HG02981 (cell line): ENCODE measurements at regions not wholly inside any gene's neighbourhood (a gene's known extent, or its start where the extent isn't known, plus 50 kb on each side); places are given as distances from the start of the nearest gene placed in this dataset.

Experiments used
- ATAC-seq: cut with Tn5 transposase; IDR thresholded peaks from one replicate; pipeline ENCODE4 v1.9.1; 2021; ENCODE audit warnings: mild to moderate bottlenecking, moderate library complexity; ENCODE audit not compliant: unreplicated experiment

DNA sequence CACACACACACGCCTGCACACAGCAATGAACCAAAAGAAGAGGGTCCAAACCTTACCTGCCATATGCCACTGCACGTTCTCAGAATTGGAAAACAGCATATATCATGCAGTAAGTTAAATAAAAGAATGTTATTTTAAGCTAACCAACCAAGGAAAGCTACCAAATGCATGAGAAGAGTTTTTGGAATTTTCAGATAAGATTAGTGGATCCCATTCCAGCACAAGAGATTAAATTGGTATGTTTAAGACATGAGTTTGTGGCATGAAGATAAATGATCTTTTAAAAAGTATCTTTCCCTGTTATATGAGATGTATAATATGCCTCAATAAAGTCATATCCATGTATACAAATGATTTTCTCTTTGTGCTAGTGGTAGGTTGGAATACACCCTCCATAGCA, 811.4 kb downstream of the NR2F2 start:
- no peak for ATAC-seq

DNA sequence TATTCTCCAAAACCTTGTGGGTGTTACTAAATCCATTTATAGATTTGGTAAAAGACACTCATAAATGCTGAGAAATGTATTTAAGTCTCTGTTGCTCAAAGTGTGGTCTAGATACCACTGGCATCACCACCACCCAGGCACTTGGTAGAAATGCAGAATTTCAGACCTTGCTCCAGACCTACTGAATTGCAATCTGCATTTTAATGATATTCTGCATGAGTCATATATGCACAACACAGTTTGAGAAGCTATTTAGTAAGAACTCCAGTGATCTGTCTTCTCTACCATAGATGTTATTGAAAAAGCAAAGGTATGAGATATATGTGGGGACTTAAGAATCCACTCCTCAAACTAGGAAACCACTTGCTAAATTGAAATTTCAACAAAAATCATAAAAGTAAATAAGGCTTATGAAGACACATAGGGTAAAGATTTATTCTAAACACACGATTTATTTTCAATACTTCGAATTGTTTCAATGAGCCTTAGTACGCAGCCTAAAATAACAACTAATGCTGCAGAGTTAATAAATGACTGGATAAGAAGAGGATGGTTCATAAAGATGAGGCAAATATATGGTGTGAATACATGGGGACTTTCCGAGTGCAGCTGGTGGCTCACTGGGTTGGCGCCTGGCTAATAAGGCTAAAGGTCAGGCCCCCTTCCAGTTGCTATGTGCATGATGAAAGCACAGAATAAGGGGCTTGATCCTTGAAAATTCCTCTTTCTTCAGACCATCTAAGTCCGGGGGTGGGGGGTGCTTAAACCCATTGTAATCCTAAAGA, 813.3 kb downstream of the NR2F2 start:
- no peak for ATAC-seq

DNA sequence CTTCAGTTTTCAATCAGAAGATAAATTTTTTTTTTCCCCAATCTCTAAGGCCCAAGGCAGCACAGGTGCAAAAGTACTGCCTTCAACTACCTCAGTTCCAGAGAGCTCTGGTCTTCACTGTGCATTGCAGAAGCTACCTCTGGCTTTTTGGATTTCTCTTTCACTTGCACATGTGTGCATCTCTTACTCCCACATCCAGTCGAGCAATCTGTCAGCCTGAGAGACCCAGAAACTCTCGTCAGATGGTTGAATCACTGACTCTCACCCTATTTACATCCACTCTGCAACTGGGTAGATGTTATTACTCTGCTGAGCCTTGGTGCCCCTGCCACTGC, 813.8 kb downstream of the NR2F2 start:
- no peak for ATAC-seq

DNA sequence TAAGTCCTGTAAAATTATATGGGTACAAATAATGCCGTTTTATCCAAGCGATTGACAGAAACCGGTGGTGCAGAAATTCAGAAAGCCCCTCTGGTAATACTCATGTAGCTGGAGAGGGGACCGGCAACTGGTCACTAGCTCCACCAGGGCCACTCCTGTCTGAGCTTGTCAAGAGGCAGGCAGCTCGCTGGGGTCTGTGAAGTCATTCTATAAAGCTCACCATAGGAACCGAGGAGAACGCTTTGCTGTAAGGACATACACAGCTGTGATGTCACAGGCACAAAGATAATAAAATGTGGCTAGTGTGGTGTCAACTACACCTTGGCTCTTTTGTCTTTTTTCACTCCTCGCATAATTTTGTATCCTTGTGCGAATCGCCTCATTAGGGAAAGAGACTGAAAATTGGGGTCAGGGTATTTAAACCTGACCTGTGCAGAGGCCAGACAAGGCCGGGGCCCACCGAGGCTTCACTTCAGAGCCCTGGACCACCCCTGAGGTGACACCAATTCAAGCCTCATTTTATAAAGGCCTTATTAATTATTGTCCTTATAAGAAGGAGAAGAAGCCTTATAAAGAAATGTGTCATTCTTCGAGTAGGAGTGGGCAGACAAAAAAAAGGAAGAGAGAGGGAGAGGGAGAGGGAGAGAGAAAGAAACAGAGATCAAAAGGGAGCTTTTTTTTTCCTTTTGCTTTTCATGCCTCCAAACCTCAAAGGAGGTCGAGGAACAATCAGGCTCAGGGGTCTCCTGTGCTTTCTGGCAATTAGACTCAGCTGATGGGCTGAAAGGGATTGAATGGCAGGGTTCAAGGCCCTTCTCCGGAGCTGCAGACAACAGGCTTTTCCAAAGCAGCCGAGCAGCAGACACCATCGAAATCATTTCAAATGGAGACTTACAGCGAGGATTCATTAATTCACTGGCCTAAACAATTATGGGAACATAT, 813.3 kb upstream of the ARRDC4 start:
- ATAC-seq = no peak

DNA sequence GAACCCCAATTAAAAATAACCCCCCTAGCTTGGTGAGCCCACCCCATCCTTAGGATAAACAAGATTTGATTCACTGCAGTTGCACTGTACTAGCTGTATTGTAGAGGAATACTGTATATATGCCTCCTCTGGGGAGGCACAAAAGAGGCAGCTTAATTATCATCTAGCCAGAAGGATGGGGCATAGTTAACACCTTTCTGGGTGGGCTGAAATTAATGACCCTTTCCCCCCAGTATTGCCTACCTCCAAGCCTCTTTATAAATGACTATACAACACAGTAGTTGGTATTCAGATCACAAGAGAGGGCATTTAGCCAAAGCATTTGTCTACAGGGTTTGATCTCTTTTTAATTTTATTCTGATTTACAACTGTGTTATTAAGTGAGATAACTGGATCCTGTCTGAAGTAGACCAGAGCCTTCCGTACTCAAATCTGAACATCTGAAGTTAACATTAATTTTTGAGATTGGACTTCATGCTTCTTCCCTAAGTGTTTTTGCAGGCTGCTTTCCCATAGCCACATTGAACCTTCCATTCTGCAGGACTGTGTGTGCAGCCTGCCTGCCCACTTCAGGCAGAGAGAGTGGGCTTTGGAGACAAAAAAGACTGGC, 807.0 kb upstream of the ARRDC4 start:
- ATAC-seq = no peak

DNA sequence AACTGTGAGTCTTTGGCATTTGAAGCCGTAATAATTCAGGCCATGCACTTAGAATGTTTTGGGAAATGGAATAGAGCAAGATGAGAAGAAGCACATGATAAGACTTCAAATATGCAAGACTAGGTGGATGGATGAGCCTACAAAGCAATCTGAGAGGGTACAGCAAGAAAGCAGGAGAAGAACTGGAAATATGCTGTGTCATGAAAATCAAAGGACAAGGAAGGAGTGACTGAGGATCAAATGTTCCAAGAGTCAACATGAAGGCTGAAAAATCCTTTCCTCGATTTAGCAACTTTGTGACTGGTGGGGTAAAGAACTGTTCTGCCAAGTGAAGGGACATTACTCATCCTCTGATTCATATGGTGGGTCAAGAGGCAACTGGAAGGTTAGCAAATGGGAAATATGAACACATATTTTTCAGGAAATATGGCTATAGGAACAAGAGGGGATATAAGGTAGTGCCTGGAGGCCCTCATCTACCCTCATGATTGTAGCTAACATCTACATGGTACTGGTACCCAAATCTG, 803.7 kb upstream of the ARRDC4 start:
- no peak for ATAC-seq

DNA sequence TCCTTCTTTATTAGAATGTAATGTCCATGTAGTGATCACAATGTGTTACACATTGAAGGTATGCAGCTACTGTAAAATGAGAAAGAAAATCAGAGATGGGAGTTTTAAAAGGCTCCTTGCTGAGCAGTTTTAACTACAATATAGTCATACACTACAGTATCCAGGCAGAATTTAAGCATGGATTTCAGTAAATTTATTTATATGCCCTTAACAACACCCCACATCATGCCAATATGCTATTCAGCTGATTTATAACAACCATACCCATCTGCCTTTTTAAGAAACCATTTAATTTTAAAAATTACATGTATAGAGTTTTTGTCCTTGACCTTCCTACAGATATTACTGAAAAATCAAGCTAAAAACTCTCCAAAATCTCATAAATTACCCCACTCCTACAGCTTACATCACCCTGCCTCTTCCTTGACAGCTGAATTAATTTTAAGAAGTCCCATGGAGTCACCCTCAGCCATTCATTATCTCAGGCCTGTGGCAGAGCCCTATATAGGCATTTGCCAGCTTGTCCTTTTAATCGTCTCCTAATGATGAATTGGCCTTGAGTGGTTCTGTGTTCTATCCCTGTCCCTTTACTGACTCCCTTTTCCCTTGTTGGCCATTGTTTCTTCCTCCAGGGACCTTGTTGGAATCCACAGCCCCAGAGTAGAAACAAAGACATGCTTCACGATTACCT, 797.6 kb upstream of the ARRDC4 start:
- no peak for ATAC-seq

DNA sequence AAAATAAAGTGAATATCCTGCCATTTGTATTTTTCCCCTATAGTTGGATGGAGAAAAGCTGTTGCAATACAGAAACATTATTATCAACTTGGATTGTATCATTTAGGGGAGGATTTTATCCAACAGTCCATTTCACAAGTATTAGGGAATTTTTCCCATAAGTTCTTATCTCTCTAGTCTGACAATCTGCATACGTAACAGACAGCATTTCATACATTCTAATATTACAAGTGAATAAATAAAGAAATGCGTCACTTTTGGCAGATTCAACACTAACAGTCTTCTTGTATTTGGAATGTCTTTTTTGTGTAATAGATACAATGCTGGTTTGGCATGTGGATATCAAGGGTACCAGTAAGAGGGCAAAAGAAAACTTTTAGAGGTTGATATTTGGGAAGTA, 795.3 kb upstream of the ARRDC4 start:
- no peak for ATAC-seq

DNA sequence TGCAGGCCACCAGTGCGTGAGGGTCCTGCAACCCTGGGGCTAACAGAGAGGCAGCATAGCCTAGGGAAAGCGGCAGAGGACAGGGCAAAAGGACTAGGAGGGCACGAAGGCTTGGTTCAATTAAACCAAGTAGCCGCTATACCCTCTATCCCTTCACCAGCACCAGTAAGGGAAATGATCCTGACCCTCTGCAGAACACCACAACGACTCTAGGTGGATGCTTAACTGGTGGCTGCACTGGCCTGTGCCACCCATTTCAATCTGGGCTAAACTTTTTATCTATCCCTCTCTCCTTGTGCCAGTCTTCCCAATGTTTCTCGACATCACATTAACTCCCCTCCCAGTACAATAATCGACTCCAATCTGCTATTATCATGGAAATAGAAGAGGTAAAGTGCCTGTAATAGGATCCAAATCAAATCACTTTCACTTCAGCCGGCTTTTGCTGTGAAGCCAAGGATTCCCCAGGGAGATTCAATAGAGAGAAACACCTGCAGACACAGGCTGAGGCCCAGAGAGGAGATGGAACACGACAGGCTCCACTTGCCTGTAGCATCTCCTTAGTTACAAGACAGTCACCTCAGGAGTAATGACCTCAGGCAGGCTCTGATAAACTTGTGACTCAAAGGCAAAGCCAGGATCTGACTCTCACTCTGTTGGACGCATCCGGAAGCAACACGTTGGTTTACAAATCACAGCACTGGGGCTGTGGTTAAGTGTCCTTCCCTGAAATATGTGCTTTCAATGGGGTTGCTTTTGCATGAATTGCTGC, 791.6 kb upstream of the ARRDC4 start:
- ATAC-seq = no peak

DNA sequence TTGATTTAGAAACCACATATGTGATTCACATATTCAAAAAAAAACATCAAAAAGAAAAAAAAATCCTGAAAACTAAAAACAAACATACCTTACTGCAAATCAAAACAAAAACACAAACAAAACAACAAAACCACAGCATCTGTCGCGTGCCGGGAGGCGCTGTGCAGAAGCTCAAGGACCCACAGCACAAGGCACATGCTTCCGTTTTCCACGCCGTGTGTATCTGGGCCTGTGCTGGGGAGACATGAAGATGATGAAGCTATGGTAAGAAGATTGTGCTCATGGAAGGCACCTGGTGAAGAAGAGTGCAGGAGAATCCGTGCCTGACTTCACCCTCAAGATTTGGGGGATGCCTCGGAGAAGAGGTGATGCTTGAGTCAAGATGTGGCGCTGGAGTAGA, 788.9 kb upstream of the ARRDC4 start:
- no peak for ATAC-seq

DNA sequence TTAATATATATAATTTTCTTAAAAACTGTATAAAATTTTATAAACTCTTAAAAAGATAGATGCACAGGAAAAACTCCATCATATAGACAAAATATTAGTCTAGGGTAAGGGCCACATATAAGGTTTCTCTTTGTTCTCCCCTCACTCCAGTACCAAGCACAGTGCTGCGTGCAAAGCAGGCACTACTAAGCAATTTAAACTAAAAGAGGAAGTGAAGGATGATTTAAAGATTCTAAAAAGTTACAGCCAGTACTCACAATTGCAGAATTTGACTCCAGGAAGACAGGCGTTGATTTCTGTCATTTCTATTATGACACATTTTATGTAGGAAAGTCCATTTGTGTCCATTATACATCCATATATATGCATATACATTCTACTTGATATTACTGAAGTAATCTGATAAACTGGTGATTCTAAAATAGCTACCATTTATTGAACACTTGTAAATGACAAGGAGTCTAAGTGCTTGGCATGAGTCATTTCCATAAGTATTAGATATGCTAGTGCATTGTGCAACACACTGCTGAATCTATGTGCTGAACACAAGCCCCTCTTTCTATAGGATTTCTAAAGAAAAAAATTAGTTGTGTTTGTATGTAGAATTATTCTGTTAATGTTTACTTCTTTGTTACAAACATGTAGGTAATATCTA, 785.5 kb upstream of the ARRDC4 start:
- no peak for ATAC-seq

DNA sequence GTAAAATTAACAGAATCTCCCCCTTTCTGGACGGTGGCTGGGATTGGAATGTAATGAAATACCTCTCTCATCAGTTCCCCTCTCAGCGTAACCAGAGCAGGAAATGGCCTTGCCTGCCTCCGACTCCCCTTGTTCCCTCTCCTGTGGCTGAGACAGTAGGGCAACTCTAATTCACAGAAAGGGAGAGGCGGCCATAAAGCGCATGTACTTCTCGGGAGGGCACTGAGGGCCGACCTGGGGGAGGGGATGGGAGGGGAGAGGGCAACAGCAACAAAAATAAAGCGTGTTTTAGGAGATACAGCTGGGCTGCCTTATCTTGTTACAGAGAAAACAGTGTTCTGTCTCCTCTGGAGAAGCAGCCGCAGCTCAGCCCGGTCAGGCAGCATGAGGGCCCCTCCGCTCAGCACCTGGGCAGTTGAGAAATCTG, 783.3 kb upstream of the ARRDC4 start:
- no peak for ATAC-seq

DNA sequence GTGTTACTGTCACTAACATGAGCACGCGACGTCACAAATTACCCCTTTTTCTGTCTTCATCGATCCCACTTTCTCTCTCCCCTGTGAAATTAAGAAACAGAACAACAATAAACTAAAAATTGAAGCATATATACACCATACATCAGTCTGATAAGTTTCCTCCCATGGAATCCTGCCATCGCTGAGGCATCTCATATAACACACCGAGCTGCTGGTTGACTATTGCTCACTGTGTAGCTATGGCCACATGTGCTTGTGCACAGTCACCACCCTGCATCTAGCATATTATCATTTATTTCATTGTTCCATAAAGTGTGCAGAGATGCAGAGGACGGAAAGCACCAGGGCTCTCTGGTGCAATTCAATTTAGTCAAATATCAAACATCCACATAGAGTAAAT, 777.9 kb upstream of the ARRDC4 start:
- no peak for ATAC-seq

DNA sequence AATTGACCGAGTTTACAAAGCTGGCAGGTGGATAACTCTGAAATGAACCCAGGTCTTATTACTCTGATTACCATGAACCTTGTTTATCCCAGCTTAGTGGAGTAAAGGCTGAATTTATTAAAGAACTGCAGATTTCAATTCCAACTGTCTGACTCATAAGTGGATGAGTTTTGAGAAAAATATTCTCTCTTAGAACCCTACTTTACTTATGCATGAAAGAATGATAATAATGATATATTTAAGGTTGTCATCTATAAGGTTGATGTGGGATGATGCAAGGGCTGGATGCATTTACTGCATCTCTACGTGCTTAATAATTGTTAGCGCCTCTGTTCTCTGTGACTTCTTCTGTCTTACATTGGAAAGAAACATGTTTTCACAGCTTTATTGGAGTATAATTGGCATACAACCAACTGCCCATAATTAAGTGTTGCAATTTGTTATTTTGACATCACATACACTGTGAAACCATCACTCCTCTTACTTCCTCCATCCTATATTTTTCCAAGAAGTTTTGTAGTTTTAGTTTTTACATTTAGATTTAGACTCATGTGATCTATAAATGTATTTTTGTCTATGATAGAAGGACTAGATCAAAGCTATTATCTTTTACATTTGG, 771.2 kb upstream of the ARRDC4 start:
- no peak for ATAC-seq

DNA sequence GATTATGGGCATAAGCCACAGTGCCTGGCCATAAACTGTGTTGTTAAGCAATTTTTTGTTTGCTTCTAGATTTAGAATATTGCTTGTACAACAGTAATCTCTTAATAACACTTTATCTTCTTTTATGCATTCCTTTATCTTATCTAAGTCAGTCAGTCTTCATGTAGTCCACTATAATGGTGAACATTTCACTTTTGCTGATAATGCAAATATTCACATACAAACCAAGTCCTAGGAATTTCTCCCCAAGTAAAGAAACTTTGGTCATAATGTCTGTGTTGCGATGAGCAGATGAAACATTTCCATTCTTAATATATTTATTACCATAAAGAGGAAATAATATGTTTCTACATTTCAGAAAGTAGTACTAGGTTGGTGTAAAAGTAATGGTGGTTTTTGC, 765.8 kb upstream of the ARRDC4 start:
- ATAC-seq = no peak

DNA sequence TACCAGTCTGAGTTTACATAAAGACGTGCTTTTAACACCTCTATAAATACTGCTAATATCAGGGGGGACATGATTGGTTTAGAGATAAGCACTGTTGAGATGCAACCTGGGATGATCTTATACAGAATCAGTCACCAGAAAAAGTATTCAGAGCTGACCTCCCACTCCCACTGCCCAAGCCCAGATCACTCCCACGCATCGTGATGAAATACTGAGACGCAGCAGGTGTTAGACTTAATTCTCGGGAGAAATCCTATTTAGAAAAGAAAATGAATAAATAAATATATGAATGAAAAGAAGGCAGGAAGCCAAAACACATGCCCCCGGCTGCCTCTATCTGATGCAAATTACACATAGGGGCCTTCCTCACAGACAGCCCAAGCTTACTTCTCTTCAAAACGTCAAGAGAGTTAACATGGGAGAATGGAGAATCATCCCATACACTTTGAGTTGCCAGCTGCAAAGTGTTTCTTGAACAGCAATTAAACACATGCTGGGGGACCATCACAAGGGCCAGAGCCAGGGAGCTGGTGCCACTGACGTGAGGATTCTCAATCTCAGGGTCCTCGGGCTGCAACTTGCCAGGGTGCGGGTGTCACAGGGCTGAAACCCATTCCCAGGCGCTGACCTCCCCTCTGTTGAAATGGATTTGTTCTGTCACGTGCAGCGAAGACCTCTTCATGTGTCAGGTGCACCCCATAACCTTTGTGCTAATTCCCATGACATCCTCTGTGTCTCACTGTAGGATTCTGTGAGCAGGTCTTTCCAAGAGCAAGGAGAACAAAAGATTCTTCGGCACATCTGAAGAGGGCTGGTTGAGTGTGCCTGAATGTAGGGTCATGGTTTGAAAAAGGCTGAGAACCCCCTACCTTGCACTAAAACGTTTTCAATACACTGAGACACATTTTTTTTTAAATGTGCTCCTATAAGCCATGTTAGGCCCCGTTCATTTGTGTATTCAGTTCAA, 764.2 kb upstream of the ARRDC4 start:
- ATAC-seq = no peak

DNA sequence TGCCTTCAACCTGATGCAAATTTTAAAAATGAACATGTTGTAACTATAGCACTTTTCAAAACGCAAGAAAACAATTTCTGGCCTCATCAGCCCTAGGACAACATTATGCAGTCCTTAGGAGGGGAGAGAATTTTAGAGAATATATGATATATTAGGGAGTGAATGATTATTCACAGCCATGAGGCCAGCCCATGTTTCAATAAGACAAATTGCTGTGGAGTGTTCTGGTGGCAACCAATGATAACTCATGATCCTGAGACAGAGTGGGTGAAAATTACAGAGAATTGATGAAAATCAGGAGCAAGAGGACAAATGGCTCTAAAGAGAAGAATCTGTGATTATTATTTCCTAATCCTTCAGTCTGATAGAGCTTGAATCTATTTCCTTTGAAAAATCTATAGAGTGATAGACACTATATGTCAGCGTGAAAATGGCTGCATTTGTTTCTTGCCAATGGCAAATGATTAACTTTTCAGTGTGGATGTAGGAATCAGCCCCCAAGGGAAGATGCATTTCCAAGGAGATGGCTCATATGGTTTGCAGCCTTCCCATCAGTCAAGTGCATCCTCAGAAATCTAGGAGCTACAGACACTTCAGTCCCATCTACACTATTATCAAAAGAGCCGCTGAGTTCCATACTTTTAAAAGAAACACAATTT, 761.0 kb upstream of the ARRDC4 start:
- ATAC-seq = no peak

DNA sequence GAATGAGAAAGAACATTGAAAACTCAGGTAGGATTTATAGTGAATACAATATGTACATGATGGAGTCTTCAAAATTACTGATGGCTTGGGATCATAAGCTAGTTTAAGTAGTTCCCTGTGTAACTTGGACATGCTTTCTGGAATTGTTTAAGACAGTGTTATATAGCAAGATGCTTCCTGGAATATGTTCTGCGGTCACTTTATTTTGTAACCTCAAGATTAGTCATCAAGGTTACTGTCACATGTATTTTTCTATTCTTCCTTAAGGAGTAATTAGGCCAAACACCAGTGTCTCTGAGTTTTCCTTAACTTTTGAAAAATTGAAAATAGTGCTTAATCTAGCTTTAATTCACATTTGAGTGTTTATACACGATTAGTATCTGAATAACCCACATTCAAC, 760.3 kb upstream of the ARRDC4 start:
- ATAC-seq = no peak
